IPS-18c (cell line): ENCODE measurements at regions not wholly inside any gene's neighbourhood (a gene's known extent, or its start where the extent isn't known, plus 50 kb on each side); places are given as distances from the start of the nearest gene placed in this dataset.
"Not testable (repeated sequence)": the region's sequence is repeated elsewhere in the genome, so short reads cannot be mapped to it uniquely, and the experiment has no call there.

Experiments
- H3K4me3 ChIP-seq: 2 replicates; pipeline ENCODE4 v1.7.0; 2013; ENCODE audit warnings: low read depth, mild to moderate bottlenecking, low read length, moderate library complexity; ENCODE audit not compliant: insufficient read depth
- H3K9me3 ChIP-seq: one replicate; pipeline ENCODE4 v1.6.1; 2013; ENCODE audit warnings: mild to moderate bottlenecking, low read length, moderate library complexity; ENCODE audit not compliant: control insufficient read depth, insufficient read depth

GRCh38 chr3:11717768-11718636 lies 74.3 kb upstream of the VGLL4 start:
- peak overlapping the region; percentile 89; the same call in 1 of the 2 replicates for H3K4me3 ChIP-seq
- no peaks in the 10 kb centered on the region for H3K9me3 ChIP-seq

GRCh38 chr3:11717301-11717700 lies 73.6 kb upstream of the VGLL4 start:
- H3K4me3 ChIP-seq = no peak overlapping the region
- H3K9me3 ChIP-seq = no peaks in the 10 kb centered on the region

- Histone ChIP-seq H3K9me3 (no peaks in the 10 kb centered on the region), H3K4me3 (no peak overlapping the region)
Observed at GRCh38 chr3:11716573-11717290, 73.0 kb upstream of the VGLL4 start.

GRCh38 chr3:11713171-11713570 lies 69.5 kb upstream of the VGLL4 start:
- H3K9me3 ChIP-seq = peaks cover 2% of the 10 kb centered on the region
- no peak overlapping the region; the same call in 1 of the 2 replicates for H3K4me3 ChIP-seq

GRCh38 chr3:11712646-11713045 lies 68.9 kb upstream of the VGLL4 start:
- peaks cover 2% of the 10 kb centered on the region for H3K9me3 ChIP-seq

GRCh38 chr3:11711876-11712275 lies 68.2 kb upstream of the VGLL4 start:
- Histone ChIP-seq H3K4me3 (no peak overlapping the region), H3K9me3 (peaks cover 2% of the 10 kb centered on the region)

More at GRCh38 chr3:11712646-11713045, 68.9 kb upstream of the VGLL4 start:
- no peak overlapping the region for H3K4me3 ChIP-seq

GRCh38 chr3:11709782-11710181 lies 66.1 kb upstream of the VGLL4 start:
- Histone ChIP-seq H3K9me3 (peaks cover 2% of the 10 kb centered on the region), H3K4me3 (no peak overlapping the region)

- not testable (repeated sequence) for H3K9me3 ChIP-seq, H3K4me3 ChIP-seq
Observed at GRCh38 chr3:11707084-11707483, 63.4 kb upstream of the VGLL4 start.

- Histone ChIP-seq H3K9me3 (peaks cover 2% of the 10 kb centered on the region), H3K4me3 (no peak overlapping the region)
Observed at GRCh38 chr3:11706604-11707003, 62.9 kb upstream of the VGLL4 start.

GRCh38 chr3:11705049-11705448 lies 61.3 kb upstream of the VGLL4 start:
- no peaks in the 10 kb centered on the region for H3K9me3 ChIP-seq
- no peak overlapping the region for H3K4me3 ChIP-seq

GRCh38 chr3:11703146-11703545 lies 59.4 kb upstream of the VGLL4 start:
- Histone ChIP-seq H3K4me3 (no peak overlapping the region), H3K9me3 (no peaks in the 10 kb centered on the region)

GRCh38 chr3:11699083-11699427 lies 55.3 kb upstream of the VGLL4 start:
- no peak overlapping the region for H3K4me3 ChIP-seq
- H3K9me3 ChIP-seq = no peaks in the 10 kb centered on the region

GRCh38 chr3:11698326-11699082 lies 54.8 kb upstream of the VGLL4 start:
- Histone ChIP-seq H3K4me3 (no peak overlapping the region), H3K9me3 (no peaks in the 10 kb centered on the region)

- no peaks in the 10 kb centered on the region for H3K9me3 ChIP-seq
- H3K4me3 ChIP-seq = no peak overlapping the region
Observed at GRCh38 chr3:11697701-11698100, 54.0 kb upstream of the VGLL4 start.

GRCh38 chr3:11696054-11696453 lies 52.3 kb upstream of the VGLL4 start:
- no peak overlapping the region for H3K4me3 ChIP-seq
- H3K9me3 ChIP-seq = no peaks in the 10 kb centered on the region
